H1 (cell line): ENCODE measurements at regions not wholly inside any gene's neighbourhood (a gene's known extent, or its start where the extent isn't known, plus 50 kb on each side); places are given as distances from the start of the nearest gene placed in this dataset.

Source experiments
- CTCF ChIA-PET: fragments of 300-600 bp; sonication (Branson Sonifier 250); formaldehyde crosslinking; loops from one replicate; lab custom pipeline; 2021; ENCODE audit not compliant: partially characterized antibody; lab: Charles Lee
- POLR2A ChIA-PET: fragments of 300-600 bp; sonication (Branson Sonifier 250); formaldehyde crosslinking; loops from one replicate; lab custom pipeline; 2021; ENCODE audit warnings: inconsistent platforms; ENCODE audit not compliant: partially characterized antibody; lab: Charles Lee
- DNase-seq, 2 experiments: peaks; one replicate each; pipeline versions ENCODE4 v3.0.0 to v3.0.0-alpha.2; 2010 to 2022; ENCODE audit warnings: low spot score in 2 of 2, low read depth in 1 of 2, mixed read lengths in 1 of 2
- FAIRE-seq: peaks from 2 replicates; lab custom pipeline; 2011; peaks lifted over from hg19 to GRCh38; lab: Jason Lieb, UNC
- H2AFZ ChIP-seq: 2 replicates; pipeline ENCODE4 v1.8.1; 2012; ENCODE audit warnings: low read length, inconsistent platforms
- H2AK5ac ChIP-seq: 2 replicates; pipeline ENCODE4 v1.6.1; 2013; ENCODE audit warnings: low read depth, low read length
- H2BK120ac ChIP-seq: replicated peaks from 2 replicates; pipeline ENCODE3; 2013; ENCODE audit warnings: low read depth, low read length, inconsistent platforms
- H2BK12ac ChIP-seq: 2 replicates; pipeline ENCODE4 v1.6.1; 2013; ENCODE audit warnings: low read depth, low read length
- H2BK15ac ChIP-seq: 2 replicates; pipeline ENCODE4 v1.6.1; 2013; ENCODE audit warnings: low read length
- H2BK20ac ChIP-seq: 2 replicates; pipeline ENCODE4 v1.6.1; 2013; ENCODE audit warnings: low read length
- H2BK5ac ChIP-seq: 2 replicates; pipeline ENCODE4 v1.6.1; 2013; ENCODE audit warnings: low read depth, low read length
- H3K14ac ChIP-seq: 2 replicates; pipeline ENCODE4 v1.6.1; 2013; ENCODE audit warnings: inconsistent platforms; ENCODE audit not compliant: insufficient read length
- H3K18ac ChIP-seq: 2 replicates; pipeline ENCODE4 v1.6.1; 2013; ENCODE audit warnings: low read length; ENCODE audit errors: extremely low read depth
- H3K23ac ChIP-seq: 2 replicates; pipeline ENCODE4 v1.6.1; 2013; ENCODE audit warnings: inconsistent platforms; ENCODE audit not compliant: insufficient read length
- H3K23me2 ChIP-seq: 2 replicates; pipeline ENCODE4 v1.6.1; 2013; ENCODE audit warnings: low read depth, low read length
- H3K27ac ChIP-seq: 2 replicates; pipeline ENCODE4 v1.6.1; 2011; ENCODE audit warnings: low read depth, low read length, inconsistent platforms
- H3K27me3 ChIP-seq, 4 experiments: replicated peaks in 1 of 4; 1 replicate in 1 of 4; 2 replicates in 3 of 4; pipeline versions ENCODE4 v1.6.1 to v1.8.1; 2011 to 2013; ENCODE audit warnings: low read length in 3 of 4, mild to moderate bottlenecking in 3 of 4, inconsistent platforms in 2 of 4, mixed read lengths in 2 of 4, moderate library complexity in 1 of 4; ENCODE audit not compliant: control insufficient read depth in 3 of 4, insufficient read depth in 3 of 4; ENCODE audit errors: extremely low read depth in 1 of 4
- H3K36me3 ChIP-seq, 4 experiments: 2 replicates each; pipeline versions ENCODE4 v1.6.1 to v1.8.1; 2011 to 2013; ENCODE audit warnings: mild to moderate bottlenecking in 4 of 4, low read length in 3 of 4, moderate library complexity in 2 of 4, control low read depth in 1 of 4, inconsistent platforms in 1 of 4; ENCODE audit not compliant: insufficient read depth in 4 of 4, control insufficient read depth in 2 of 4
- H3K4ac ChIP-seq: replicated peaks from 2 replicates; pipeline ENCODE3; 2013; ENCODE audit warnings: low read length, low read depth, mixed read lengths, inconsistent platforms; ENCODE audit not compliant: insufficient read length
- H3K4me1 ChIP-seq, 4 experiments: replicated peaks in 1 of 4; 1 replicate in 1 of 4; 2 replicates in 3 of 4; pipeline versions ENCODE4 v1.6.1 to v1.8.1; 2011 to 2013; ENCODE audit warnings: low read length in 3 of 4, inconsistent platforms in 2 of 4, mixed read lengths in 1 of 4; ENCODE audit not compliant: insufficient read depth in 4 of 4, control insufficient read depth in 3 of 4
- H3K4me2 ChIP-seq, 2 experiments: 2 replicates each; pipeline versions ENCODE4 v1.6.1 to v1.8.1; 2011 to 2013; ENCODE audit warnings: low read depth in 2 of 2, low read length in 2 of 2, control low read depth in 1 of 2, inconsistent platforms in 1 of 2, mild to moderate bottlenecking in 1 of 2; ENCODE audit not compliant: insufficient read depth in 1 of 2
- H3K4me3 ChIP-seq, 4 experiments: fragments of 200-600, 300-600 bp in 1 of 4; sonication (generic), shearing (Covaris generic), sonication (Bioruptor Twin) in 1 of 4; 2 replicates each; pipeline versions ENCODE4 v1.5.1 to v1.8.1; 2011 to 2016; ENCODE audit warnings: low read length in 4 of 4, low read depth in 3 of 4, control low read depth in 2 of 4, inconsistent platforms in 2 of 4, mild to moderate bottlenecking in 2 of 4, mixed read lengths in 1 of 4, moderate library complexity in 1 of 4; ENCODE audit not compliant: insufficient read depth in 2 of 4; ENCODE audit errors: extremely low read depth in 1 of 4
- H3K56ac ChIP-seq: replicated peaks from 2 replicates; pipeline ENCODE3; 2013; ENCODE audit warnings: low read depth, mild to moderate bottlenecking, mixed read lengths, low read length, inconsistent platforms; ENCODE audit not compliant: insufficient read length
- H3K79me1 ChIP-seq: 2 replicates; pipeline ENCODE4 v1.6.1; 2013; ENCODE audit warnings: low read depth, low read length, control low read depth
- H3K79me2 ChIP-seq, 2 experiments: 2 replicates each; pipeline versions ENCODE4 v1.6.1 to v1.8.1; 2012 to 2013; ENCODE audit warnings: low read length in 2 of 2, mild to moderate bottlenecking in 2 of 2, inconsistent platforms in 1 of 2; ENCODE audit not compliant: insufficient read depth in 2 of 2, control insufficient read depth in 1 of 2
- H3K9ac ChIP-seq, 4 experiments: replicated peaks in 1 of 4; 1 replicate in 1 of 4; 2 replicates in 3 of 4; pipeline versions ENCODE4 v1.6.1 to v1.8.1; 2011 to 2013; ENCODE audit warnings: low read depth in 3 of 4, low read length in 3 of 4, control low read depth in 2 of 4, mild to moderate bottlenecking in 2 of 4, moderate library complexity in 2 of 4, inconsistent platforms in 1 of 4; ENCODE audit errors: extremely low read depth in 1 of 4
- H3K9me3 ChIP-seq, 2 experiments: 2 replicates each; pipeline versions ENCODE4 v1.6.1 to v1.8.1; 2012 to 2013; ENCODE audit warnings: mild to moderate bottlenecking in 2 of 2, moderate library complexity in 2 of 2, control low read depth in 1 of 2, inconsistent platforms in 1 of 2, low read depth in 1 of 2, low read length in 1 of 2, mixed read lengths in 1 of 2; ENCODE audit not compliant: insufficient read depth in 2 of 2
- H4K20me1 ChIP-seq, 2 experiments: replicated peaks in 1 of 2; 2 replicates each; pipeline versions ENCODE3 to v1.8.1; 2011 to 2013; ENCODE audit warnings: inconsistent platforms in 2 of 2, low read length in 2 of 2, mild to moderate bottlenecking in 1 of 2; ENCODE audit not compliant: insufficient read depth in 2 of 2, control insufficient read depth in 1 of 2
- H4K5ac ChIP-seq: 2 replicates; pipeline ENCODE4 v1.6.1; 2013; ENCODE audit warnings: low read length, low read depth, mixed read lengths, inconsistent platforms; ENCODE audit not compliant: insufficient read length
- H4K8ac ChIP-seq: 2 replicates; pipeline ENCODE4 v1.8.0; 2013; ENCODE audit warnings: mild to moderate bottlenecking, moderate library complexity, low read length, inconsistent platforms; ENCODE audit not compliant: insufficient read depth; ENCODE audit errors: extremely low read depth
- H4K91ac ChIP-seq: replicated peaks from 2 replicates; pipeline ENCODE3; 2013; ENCODE audit warnings: low read length, mixed read lengths, inconsistent platforms; ENCODE audit not compliant: insufficient read length
- CBX8 ChIP-seq: fragments of 300-800, 300-1000 bp; sonication (generic); IDR thresholded peaks from 2 replicates; pipeline ENCODE4 v1.7.1; 2016; ENCODE audit warnings: low read depth, low read length, borderline replicate concordance
- CHD2 ChIP-seq: IDR thresholded peaks from 2 replicates; pipeline ENCODE4 v1.6.1; 2012; ENCODE audit warnings: low read length, improper control_type of control experiment
- E2F6 ChIP-seq: IDR thresholded peaks from 2 replicates; pipeline ENCODE4 v1.6.1; 2012; ENCODE audit warnings: inconsistent platforms
- GABPA ChIP-seq: IDR thresholded peaks from 2 replicates; pipeline ENCODE4 v1.6.1; 2011; ENCODE audit warnings: mild to moderate bottlenecking, low read length, moderate library complexity, borderline replicate concordance; ENCODE audit not compliant: insufficient read depth
- MAFK ChIP-seq: IDR thresholded peaks from 2 replicates; pipeline ENCODE4 v1.6.1; 2012; ENCODE audit warnings: low read depth, mild to moderate bottlenecking, improper control_type of control experiment, low read length
- RNF2 ChIP-seq: fragments of 200-900, 300-1000 bp; sonication (generic); IDR thresholded peaks from 2 replicates; pipeline ENCODE4 v1.7.1; 2016; ENCODE audit warnings: borderline replicate concordance, low read depth, mild to moderate bottlenecking, antibody characterized with exemption, low read length; ENCODE audit not compliant: poor library complexity, severe bottlenecking; ENCODE audit errors: missing control alignments
- RXRA ChIP-seq: IDR thresholded peaks from 2 replicates; pipeline ENCODE4 v1.6.1; 2011; ENCODE audit warnings: low read depth, mild to moderate bottlenecking, low read length, moderate library complexity; ENCODE audit not compliant: insufficient read depth
- SIN3A ChIP-seq, 2 experiments: IDR thresholded peaks in 1 of 2; conservative IDR thresholded peaks in 1 of 2; 2 replicates each; pipeline ENCODE4 v1.6.1; 2011 to 2012; ENCODE audit warnings: low read length in 2 of 2, improper control_type of control experiment in 1 of 2, low read depth in 1 of 2, mild to moderate bottlenecking in 1 of 2
- SP1 ChIP-seq: IDR thresholded peaks from 2 replicates; pipeline ENCODE4 v1.6.1; 2011; ENCODE audit warnings: low read depth, low read length
- SP4 ChIP-seq: IDR thresholded peaks from 2 replicates; pipeline ENCODE4 v1.6.1; 2012; ENCODE audit warnings: low read length, inconsistent platforms
- SRF ChIP-seq: IDR thresholded peaks from 2 replicates; pipeline ENCODE4 v1.6.1; 2011; ENCODE audit warnings: mild to moderate bottlenecking, low read depth, low read length, moderate library complexity
- TCF12 ChIP-seq: IDR thresholded peaks from 2 replicates; pipeline ENCODE4 v1.6.1; 2011; ENCODE audit warnings: low read depth, mild to moderate bottlenecking, low read length
- ZNF274 ChIP-seq: IDR thresholded peaks from 2 replicates; pipeline ENCODE4 v1.7.0; 2012; ENCODE audit warnings: low read length, borderline replicate concordance; ENCODE audit errors: extremely low read depth
- WGBS, 2 experiments: shearing (Covaris generic) in 1 of 2; methylation state at CpG; one replicate each; pipeline versions ENCODE4 v1.1.6 to v1.1.7; 2013 to 2015; ENCODE audit warnings: low lambda C conversion rate in 2 of 2, mixed read lengths in 2 of 2, inconsistent platforms in 1 of 2, low coverage in 1 of 2, missing lambda C conversion rate in 1 of 2; ENCODE audit not compliant: insufficient replicate concordance in 2 of 2, insufficient coverage in 1 of 2, insufficient read length in 1 of 2; ENCODE audit errors: extremely low coverage in 1 of 2, missing lambda C conversion rate in 1 of 2; 5-methylcytosine and 5-hydroxymethylcytosine counted together

- no peak for FAIRE-seq
- no peak overlapping the region for H3K4me3 ChIP-seq
- H3K36me3 ChIP-seq: no peaks in the 10 kb centered on the region
- no peak overlapping the region for H3K18ac ChIP-seq
- no peak overlapping the region for H3K27ac ChIP-seq
- POLR2A ChIA-PET: no interaction called here
- H4K8ac ChIP-seq: no peak overlapping the region
- no peak overlapping the region for H4K91ac ChIP-seq
- H3K27me3 ChIP-seq: no peaks in the 10 kb centered on the region; a peak in 2 of 7 replicates
- CTCF ChIA-PET: interaction anchor here (1.3 kb wide), 1 partner anchor 14 kb away, joined by 5 read pairs; no protein-coding TSS in a partner anchor
- 76% methylated on average over 1 of the region's 1 CpG; no CpG with 5 or more reads in 1 of the 2 experiments for WGBS, 2 experiments
- no peaks in the 10 kb centered on the region for H4K20me1 ChIP-seq
- H3K9me3 ChIP-seq: no peaks in the 10 kb centered on the region
- no peaks in the 10 kb centered on the region for H3K79me2 ChIP-seq
- no peak overlapping the region for H2BK20ac ChIP-seq
- H3K79me1 ChIP-seq: no peaks in the 10 kb centered on the region
- no peak for DNase-seq
- H2AFZ ChIP-seq: no peak overlapping the region
- no peak overlapping the region for H3K56ac ChIP-seq
- no peak overlapping the region for H3K14ac ChIP-seq
- no peak overlapping the region for H2BK5ac ChIP-seq
- no peak overlapping the region for H2BK15ac ChIP-seq
- no peak overlapping the region for H2BK120ac ChIP-seq
- no peaks in the 10 kb centered on the region for H3K4me1 ChIP-seq
- no peak overlapping the region for H3K4ac ChIP-seq
- no peak overlapping the region for H3K23ac ChIP-seq
- no peak overlapping the region for H2AK5ac ChIP-seq
- H4K5ac ChIP-seq: no peak overlapping the region
- H2BK12ac ChIP-seq: no peak overlapping the region
- no peak overlapping the region for H3K9ac ChIP-seq
- H3K23me2 ChIP-seq: no peaks in the 10 kb centered on the region
- no peak overlapping the region for H3K4me2 ChIP-seq
- TF ChIP-seq SP1 (no peak), CHD2 (no peak), RXRA (no peak), ZNF274 (no peak), RNF2 (no peak), E2F6 (no peak), GABPA (no peak), SIN3A (conservative IDR thresholded peaks at IDR 0.05 in 1 of 2, IDR thresholded peaks at IDR 0.05 in 1 of 2; ENCODE audit: low read depth in 1 of 2, low read length in 2 of 2) (no peak), CBX8 (no peak), SP4 (no peak), MAFK (no peak), TCF12 (no peak), SRF (no peak)
Observed at GRCh38 chr1:112267206-112267605, 128.8 kb upstream of the CTTNBP2NL start.
